ENCODE measurements at regions not wholly inside any gene's neighbourhood (a gene's known extent, or its start where the extent isn't known, plus 50 kb on each side); places are given as distances from the start of the nearest gene placed in this dataset.
"Not testable (repeated sequence)": the region's sequence is repeated elsewhere in the genome, so short reads cannot be mapped to it uniquely, and the experiment has no call there.

GRCh38 chr2:91686046-91686445 lies 2994.6 kb downstream of the RPIA start:
- TF ChIP-seq CTCF (IDR thresholded peaks at IDR 0.05); POLR2A (IDR thresholded peaks at IDR 0.05); POLR2AphosphoS5 (IDR thresholded peaks at IDR 0.05); EP300 (IDR thresholded peaks at IDR 0.05; ENCODE audit: low read depth): not testable (repeated sequence)

Measured in transverse colon (tissue), 4 donors.